ENCODE measurements at regions not wholly inside any gene's neighbourhood (a gene's known extent, or its start where the extent isn't known, plus 50 kb on each side); places are given as distances from the start of the nearest gene placed in this dataset.

DNA sequence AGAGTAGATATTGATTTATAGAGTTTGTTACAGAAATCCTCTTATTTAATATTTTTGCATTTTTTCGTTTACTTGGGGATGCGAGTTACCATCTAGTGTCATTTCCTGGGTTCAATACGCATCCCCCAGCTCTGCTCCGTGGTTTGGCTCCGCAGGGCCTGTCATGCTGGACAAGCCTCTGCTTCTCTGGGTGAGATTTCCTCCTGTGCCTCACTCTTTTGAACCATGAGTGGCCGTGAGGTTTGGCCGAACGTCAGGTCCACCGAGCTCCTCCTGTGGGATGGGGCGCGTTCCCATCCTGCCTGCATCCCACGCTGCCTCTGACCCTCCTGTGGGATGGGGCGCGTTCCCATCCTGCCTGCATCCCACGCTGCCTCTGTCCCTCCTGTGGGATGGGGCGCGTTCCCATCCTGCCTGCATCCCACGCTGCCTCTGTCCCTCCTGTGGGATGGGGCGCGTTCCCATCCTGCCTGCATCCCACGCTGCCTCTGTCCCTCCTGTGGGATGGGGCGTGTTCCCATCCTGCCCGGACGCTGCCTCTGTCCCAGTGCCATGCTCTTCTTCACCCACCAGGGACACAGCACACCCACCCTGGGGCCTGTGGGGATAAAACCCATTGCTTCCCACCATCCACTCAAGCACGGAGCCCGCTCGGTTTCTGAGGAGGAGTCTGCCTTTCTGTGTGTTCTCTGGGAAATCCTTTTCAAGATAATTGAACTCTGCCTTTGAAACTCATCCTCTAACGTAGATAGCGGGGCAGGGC lies 506.8 kb downstream of the BRD1 start:
- TF ChIP-seq, protein P1, sequence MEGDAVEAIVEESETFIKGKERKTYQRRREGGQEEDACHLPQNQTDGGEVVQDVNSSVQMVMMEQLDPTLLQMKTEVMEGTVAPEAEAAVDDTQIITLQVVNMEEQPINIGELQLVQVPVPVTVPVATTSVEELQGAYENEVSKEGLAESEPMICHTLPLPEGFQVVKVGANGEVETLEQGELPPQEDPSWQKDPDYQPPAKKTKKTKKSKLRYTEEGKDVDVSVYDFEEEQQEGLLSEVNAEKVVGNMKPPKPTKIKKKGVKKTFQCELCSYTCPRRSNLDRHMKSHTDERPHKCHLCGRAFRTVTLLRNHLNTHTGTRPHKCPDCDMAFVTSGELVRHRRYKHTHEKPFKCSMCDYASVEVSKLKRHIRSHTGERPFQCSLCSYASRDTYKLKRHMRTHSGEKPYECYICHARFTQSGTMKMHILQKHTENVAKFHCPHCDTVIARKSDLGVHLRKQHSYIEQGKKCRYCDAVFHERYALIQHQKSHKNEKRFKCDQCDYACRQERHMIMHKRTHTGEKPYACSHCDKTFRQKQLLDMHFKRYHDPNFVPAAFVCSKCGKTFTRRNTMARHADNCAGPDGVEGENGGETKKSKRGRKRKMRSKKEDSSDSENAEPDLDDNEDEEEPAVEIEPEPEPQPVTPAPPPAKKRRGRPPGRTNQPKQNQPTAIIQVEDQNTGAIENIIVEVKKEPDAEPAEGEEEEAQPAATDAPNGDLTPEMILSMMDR (IDR thresholded peaks at IDR 0.05; ENCODE audit: borderline replicate concordance, insufficient read depth, low read depth, low read length): no peak
- no peak overlapping the region for H3K4me3 ChIP-seq (ENCODE audit: low read depth, low read length)

DNA sequence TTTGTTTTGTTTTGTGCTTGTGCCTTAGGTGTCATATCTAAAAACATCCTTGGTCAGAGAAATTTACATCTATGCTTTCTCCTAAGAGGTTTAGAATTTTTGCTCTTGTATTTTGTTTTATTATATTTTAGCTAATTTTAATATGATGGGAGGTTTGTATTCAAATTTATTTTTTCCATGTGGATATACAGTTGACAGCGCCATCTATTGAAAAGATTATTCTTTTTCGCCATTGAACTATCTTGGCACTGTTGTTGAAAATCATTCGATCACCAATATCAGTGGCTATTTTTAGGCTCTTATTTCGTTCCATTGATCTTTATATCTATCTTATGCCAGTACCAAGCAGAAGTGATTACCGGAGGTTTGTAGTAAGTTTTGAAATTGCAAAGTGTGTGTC lies 510.3 kb downstream of the BRD1 start:
- no peak overlapping the region for H3K4me3 ChIP-seq (ENCODE audit: low read depth, low read length)
- TF ChIP-seq, protein P1 (IDR thresholded peaks at IDR 0.05; ENCODE audit: borderline replicate concordance, insufficient read depth, low read depth, low read length): no peak

DNA sequence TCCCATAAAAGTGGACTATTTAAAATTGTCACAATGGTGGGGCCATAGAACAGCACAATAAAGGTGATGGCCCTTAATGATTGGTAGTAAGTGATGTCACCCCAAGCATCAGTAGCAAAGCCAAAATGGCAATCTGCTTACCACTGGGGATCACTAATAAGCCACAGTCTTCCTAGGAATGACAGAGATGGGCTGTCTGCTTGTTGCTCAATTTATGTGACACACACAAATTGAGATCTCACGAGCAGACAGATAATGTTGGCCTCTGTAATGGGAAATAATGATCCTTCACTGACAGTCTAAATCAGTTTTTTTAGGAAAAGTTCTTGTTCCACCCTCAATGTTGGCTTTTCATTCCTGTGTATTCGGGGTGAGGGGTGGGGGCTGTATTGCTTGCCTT lies 515.1 kb downstream of the BRD1 start:
- H3K4me3 ChIP-seq (ENCODE audit: low read depth, low read length): no peak overlapping the region
- TF ChIP-seq, protein P1 (IDR thresholded peaks at IDR 0.05; ENCODE audit: borderline replicate concordance, insufficient read depth, low read depth, low read length): no peak

DNA sequence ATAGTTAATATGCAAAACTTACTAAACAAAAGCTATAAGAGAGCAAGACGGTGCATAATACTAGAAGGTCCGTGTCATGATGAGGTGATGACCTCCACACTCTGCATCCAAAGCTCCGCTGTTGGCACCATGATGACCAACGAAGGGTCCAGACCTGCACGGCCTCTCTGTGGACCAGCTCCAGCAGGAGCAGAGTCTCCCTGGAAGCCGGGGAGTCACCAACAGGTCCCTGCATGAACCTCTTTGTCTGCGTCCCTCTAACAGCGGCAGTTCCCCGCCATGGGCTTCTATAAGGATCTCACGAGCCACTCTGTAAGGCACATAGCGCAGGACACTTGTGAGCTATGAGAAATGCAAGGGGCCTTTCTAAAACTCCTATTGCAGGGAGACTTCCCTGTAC lies 517.3 kb downstream of the BRD1 start:
- TF ChIP-seq, protein P1 (IDR thresholded peaks at IDR 0.05; ENCODE audit: borderline replicate concordance, insufficient read depth, low read depth, low read length): no peak
- no peak overlapping the region for H3K4me3 ChIP-seq (ENCODE audit: low read depth, low read length)

DNA sequence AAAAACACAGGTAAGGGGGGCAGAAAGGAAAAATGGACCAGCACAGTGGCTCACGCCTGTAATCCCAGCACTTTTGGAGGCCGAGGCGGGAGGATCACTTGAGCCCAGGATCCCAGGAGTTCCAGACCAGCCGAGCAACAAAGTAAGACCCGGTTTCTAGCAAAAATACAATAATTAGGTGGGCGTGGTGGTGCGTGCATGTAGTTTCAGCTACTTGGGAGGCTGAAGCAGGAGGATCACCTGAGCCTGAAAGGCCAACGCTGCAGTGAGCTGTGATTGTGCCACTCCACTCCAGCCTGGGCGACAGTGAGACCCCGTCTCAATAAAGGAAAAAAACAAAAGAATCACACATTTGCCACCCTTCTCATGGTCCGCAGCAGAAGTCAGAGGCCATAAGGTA lies 519.4 kb downstream of the BRD1 start:
- no peak overlapping the region for H3K4me3 ChIP-seq (ENCODE audit: low read depth, low read length)
- TF ChIP-seq, protein P1 (IDR thresholded peaks at IDR 0.05; ENCODE audit: borderline replicate concordance, insufficient read depth, low read depth, low read length): no peak

DNA sequence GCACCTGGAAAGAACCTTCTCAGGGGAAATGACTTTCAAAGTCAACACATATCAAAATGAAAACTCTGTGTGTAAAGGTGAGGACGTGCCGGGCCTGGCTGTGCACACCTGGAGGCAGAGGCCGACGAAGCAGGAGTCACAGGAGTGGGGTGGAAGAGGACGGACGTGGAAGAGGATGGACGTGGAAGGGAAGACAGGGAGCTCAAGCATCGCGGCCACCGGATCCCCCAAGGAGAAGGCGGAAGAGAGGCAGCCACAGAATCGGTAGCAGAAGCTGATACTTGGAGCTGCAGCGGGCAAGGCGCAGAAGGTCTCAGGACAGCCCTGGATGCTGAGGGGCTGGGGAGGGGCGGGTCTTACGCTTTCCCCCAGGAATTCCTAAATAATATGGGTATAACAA lies 519.8 kb downstream of the BRD1 start:
- H3K4me3 ChIP-seq (ENCODE audit: low read depth, low read length): no peak overlapping the region
- TF ChIP-seq, protein P1 (IDR thresholded peaks at IDR 0.05; ENCODE audit: borderline replicate concordance, insufficient read depth, low read depth, low read length): no peak

DNA sequence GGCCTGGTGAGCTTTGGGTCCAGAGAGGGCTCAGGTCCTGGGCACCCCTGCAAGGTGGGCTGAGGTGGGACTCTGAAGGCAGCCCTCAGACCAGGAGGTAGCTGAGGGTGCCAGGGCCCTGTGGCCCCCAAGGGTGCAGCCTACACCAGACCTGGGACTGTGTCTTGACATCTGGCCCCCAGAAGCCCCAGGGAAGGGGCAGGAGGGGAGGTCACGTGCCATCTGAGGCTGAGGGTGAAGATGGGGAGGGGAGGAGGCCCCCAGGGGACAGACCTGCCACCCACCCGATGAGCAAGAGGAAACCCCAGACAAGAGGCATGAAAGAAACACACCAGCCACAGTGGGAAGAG lies 520.2 kb downstream of the BRD1 start:
- H3K4me3 ChIP-seq (ENCODE audit: low read depth, low read length): no peak overlapping the region
- TF ChIP-seq, protein P1 (IDR thresholded peaks at IDR 0.05; ENCODE audit: borderline replicate concordance, insufficient read depth, low read depth, low read length): no peak
